Dermis microvascular lymphatic vessel endothelial cell (primary cell): ENCODE measurements at regions not wholly inside any gene's neighbourhood (a gene's known extent, or its start where the extent isn't known, plus 50 kb on each side); places are given as distances from the start of the nearest gene placed in this dataset.
"Not testable (repeated sequence)": the region's sequence is repeated elsewhere in the genome, so short reads cannot be mapped to it uniquely, and the experiment has no call there.

ENCODE experiments used
- DNase-seq, 2 donors: peaks; one replicate each; pipeline versions ENCODE4 v3.0.0 to v3.0.0-alpha.2; 2010; ENCODE audit warnings: low read depth in 2 of 2

DNA sequence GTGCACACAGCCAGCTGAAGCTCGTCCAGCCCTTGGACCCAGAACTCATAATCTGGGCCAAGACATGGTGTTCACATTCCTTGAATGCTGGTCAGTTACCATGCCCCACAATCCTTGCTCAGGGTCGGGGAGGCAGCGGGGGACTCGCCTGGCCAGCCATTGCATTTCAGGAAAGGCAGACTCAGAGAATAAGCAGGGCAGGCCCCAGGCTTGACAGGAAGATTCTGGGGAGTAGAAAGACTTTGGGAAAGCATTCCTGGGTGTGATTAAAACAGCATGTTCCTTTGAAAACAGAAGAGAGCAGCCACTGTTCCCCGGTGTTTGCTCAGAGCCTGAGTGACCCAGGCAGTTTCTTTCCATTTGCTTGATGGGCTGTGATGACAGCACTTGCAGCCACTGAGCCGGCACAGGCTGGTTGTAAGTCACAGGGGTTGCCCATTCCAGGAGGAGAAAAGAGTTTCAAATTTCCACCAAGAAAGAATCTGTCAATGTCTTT, 473.7 kb downstream of the TYW1 start:
- no peak for DNase-seq

DNA sequence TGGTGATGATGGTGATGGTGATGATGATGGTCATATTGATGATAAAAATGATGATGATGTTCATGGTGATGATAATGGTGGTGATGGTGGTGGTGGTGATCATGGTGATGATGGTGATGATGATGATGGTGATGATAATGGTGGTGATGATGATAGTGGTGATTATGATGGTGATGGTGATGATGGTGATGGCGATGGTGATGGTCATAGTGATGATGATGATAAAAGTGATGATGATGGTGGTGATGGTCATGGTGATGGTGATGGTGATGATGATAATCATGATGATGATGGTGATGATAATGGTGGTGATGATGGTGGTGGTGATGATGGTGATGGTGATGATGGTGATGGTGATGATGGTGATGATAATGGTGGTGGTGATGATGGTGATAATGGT, 478.7 kb downstream of the TYW1 start:
- no peak for DNase-seq

GRCh38 chr7:67478066-67478465, 481.4 kb downstream of the TYW1 start:
- no peak for DNase-seq

- peak; percentile 14 to 45 for DNase-seq
Observed at GRCh38 chr7:67484244-67484751, 487.7 kb downstream of the TYW1 start.

DNA sequence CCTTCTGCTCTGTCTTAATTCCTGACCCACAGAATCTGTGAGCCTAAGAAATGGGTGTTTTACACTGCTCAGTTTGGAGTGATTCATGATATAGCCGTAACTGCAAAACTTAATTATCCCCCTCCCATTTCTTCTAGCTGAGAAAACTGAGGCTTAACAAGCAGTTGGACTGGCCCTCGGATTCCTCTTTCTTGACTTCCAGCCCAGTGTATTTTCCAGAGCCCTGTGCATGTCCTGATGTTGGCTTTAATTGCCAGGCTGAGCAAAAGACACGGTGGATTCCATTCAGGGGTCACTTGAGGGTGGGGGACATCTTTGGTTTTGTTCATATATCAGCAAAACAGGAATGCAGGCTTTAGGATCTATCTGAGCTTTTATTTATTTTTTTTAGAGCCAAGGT, 489.8 kb downstream of the TYW1 start:
- no peak for DNase-seq

- DNase-seq = no peak
Observed at GRCh38 chr7:67487316-67487715, 490.7 kb downstream of the TYW1 start.

GRCh38 chr7:67489881-67490280, 493.2 kb downstream of the TYW1 start:
- DNase-seq = no peak

GRCh38 chr7:67493366-67493765, 496.7 kb downstream of the TYW1 start:
- DNase-seq = no peak

DNA sequence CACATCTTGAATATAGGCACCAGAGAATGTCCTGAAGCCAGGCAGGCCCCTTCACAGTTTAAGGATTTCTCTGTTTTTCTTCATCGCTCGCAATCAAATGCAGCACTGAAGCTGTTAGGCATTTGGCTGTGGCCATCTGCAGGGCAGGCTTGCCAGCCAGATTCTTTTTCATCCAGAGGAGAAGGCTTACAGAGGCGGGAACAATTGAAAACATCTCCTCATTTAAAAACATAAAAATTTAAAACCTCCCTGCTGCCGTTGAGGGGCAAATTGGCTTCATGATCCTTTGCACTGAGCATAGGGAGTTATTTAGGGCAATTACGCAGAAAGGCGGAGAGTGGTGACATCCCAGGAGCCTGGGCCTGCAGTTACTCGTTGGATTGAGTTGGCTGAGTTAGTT, 500.0 kb downstream of the TYW1 start:
- no peak for DNase-seq

GRCh38 chr7:67497914-67498313, 501.3 kb downstream of the TYW1 start:
- DNase-seq = not testable (repeated sequence)

GRCh38 chr7:67502929-67503328, 506.3 kb downstream of the TYW1 start:
- DNase-seq = no peak

- no peak for DNase-seq
Observed at GRCh38 chr7:67505449-67505848, 508.8 kb downstream of the TYW1 start.

DNA sequence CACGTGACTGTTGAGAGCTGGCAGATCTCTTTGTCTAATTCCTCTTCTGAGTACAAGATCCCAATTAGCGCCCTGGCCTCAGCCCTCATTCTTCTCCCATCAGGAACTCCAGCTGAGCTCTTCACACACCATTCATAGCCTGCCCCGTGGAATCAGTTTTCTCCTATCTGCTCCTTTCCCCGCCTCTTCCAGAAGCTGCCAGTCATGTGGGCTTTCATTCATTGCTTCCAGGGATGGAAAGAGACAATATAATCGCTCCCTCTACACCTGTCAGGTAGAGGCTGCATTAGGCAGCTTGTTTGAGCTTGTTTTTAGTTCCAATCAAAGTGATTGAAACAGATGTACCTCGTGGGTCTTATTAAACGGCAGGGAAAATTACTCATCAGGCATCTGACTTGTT, 515.8 kb downstream of the TYW1 start:
- no peak for DNase-seq

GRCh38 chr7:67518580-67518979, 521.9 kb downstream of the TYW1 start:
- no peak for DNase-seq

- no peak for DNase-seq
Observed at GRCh38 chr7:67519171-67519570, 522.5 kb downstream of the TYW1 start.

DNA sequence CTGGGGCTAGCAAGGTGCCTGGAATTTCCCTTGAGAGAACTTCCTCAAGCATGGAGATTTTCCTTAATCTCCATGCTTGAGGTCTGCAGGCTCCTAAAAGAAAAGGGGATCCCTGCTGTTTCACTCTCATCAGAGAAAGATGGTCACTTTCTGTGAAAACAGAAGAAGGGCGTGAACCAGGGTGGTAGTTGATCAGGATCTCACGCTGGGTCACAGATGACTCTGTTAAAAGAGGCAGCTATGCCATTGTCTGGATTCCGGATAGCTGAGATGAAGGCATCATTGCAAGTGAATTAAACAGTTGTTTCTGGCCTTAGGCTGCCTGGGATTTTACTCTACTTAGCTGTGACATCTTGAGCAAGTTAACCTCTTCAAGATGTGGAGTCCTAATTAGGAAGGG, 525.9 kb downstream of the TYW1 start:
- DNase-seq = no peak

- DNase-seq = no peak
Observed at GRCh38 chr7:67523713-67524112, 527.1 kb downstream of the TYW1 start.

DNA sequence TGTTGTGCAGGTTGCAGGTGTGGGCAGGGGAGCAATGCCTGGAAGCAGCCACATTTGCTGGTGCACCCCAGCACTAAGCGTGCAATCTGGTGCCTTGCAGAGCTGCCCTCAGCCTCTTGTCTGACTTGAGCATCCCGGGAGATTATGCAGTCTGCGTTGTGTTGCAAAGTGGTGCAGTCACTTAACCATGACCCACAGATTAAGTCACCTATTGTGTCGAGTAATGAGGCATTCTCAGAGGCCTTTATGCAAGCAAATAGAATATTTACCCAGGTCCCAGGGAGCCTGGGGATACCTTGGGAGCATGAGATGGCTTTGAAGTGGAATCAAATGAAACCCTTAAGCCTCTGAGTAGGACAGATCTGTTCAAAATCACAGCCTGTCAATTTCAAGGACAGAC, 529.0 kb downstream of the TYW1 start:
- no peak for DNase-seq

- DNase-seq = no peak
Observed at GRCh38 chr7:67535241-67535989, 538.8 kb downstream of the TYW1 start.

- DNase-seq = no peak
Observed at GRCh38 chr7:67542916-67543315, 546.3 kb downstream of the TYW1 start.

GRCh38 chr7:67547183-67547907, 550.7 kb downstream of the TYW1 start:
- no peak for DNase-seq

- DNase-seq = no peak
Observed at GRCh38 chr7:67549126-67549525, 552.5 kb downstream of the TYW1 start.
